Loucy (cell line): ENCODE measurements at regions not wholly inside any gene's neighbourhood (a gene's known extent, or its start where the extent isn't known, plus 50 kb on each side); places are given as distances from the start of the nearest gene placed in this dataset.

ENCODE experiments used
- CTCF ChIP-seq: fragments of 200-600 bp; sonication (generic); conservative IDR thresholded peaks from 2 replicates; pipeline ENCODE4 v1.5.1; 2014; ENCODE audit warnings: mild to moderate bottlenecking, antibody characterized with exemption, low read length
- EZH2phosphoT487 ChIP-seq: fragments of 200-600 bp; IDR thresholded peaks from 2 replicates; pipeline ENCODE4 v1.6.1; 2018; ENCODE audit warnings: antibody characterized with exemption, mild to moderate bottlenecking, moderate library complexity, borderline replicate concordance

- TF ChIP-seq CTCF (no peak), EZH2phosphoT487 (no peak)
Measured at GRCh38 chr13:105251293-105251692, 1284.2 kb downstream of the EFNB2 start.
